Hepatocyte (in vitro differentiated cells): ENCODE measurements at regions not wholly inside any gene's neighbourhood (a gene's known extent, or its start where the extent isn't known, plus 50 kb on each side); places are given as distances from the start of the nearest gene placed in this dataset.

ENCODE experiments used
- DNase-seq: peaks from one replicate; pipeline ENCODE4 v3.0.0-alpha.2; 2016; ENCODE audit warnings: low spot score
- H2AFZ ChIP-seq: fragments of 200-600 bp; sonication (generic); 2 replicates; pipeline ENCODE4 v1.6.0; 2016; ENCODE audit warnings: antibody characterized with exemption, mild to moderate bottlenecking
- H3K27ac ChIP-seq: fragments of 200-600 bp; sonication (generic); 2 replicates; pipeline ENCODE4 v1.5.1; 2016; ENCODE audit warnings: mild to moderate bottlenecking
- H3K27me3 ChIP-seq: fragments of 200-600 bp; sonication (generic); 2 replicates; pipeline ENCODE4 v1.6.1; 2016
- H3K36me3 ChIP-seq: fragments of 200-600 bp; sonication (generic); replicated peaks from 2 replicates; pipeline ENCODE4 v1.5.1; 2016; ENCODE audit warnings: low read depth; ENCODE audit not compliant: insufficient read depth
- H3K4me1 ChIP-seq: fragments of 200-600 bp; sonication (generic); 2 replicates; pipeline ENCODE4 v1.5.1; 2016; ENCODE audit warnings: mild to moderate bottlenecking, moderate library complexity; ENCODE audit not compliant: insufficient read depth
- H3K4me2 ChIP-seq: fragments of 200-600 bp; sonication (generic); 2 replicates; pipeline ENCODE4 v1.6.0; 2016
- H3K4me3 ChIP-seq: fragments of 200-600 bp; sonication (generic); 2 replicates; pipeline ENCODE4 v1.5.1; 2016; ENCODE audit warnings: mild to moderate bottlenecking
- H3K79me2 ChIP-seq: fragments of 200-600 bp; sonication (generic); 2 replicates; pipeline ENCODE4 v1.6.0; 2017; ENCODE audit warnings: mild to moderate bottlenecking
- H3K9me2 ChIP-seq: fragments of 200-600 bp; sonication (generic); replicated peaks from 2 replicates; pipeline ENCODE4 v1.6.0; 2017; ENCODE audit warnings: mild to moderate bottlenecking; ENCODE audit not compliant: insufficient read depth
- H3K9me3 ChIP-seq: fragments of 200-600 bp; sonication (generic); 2 replicates; pipeline ENCODE4 v1.5.1; 2016; ENCODE audit warnings: low read depth, mild to moderate bottlenecking
- H4K20me1 ChIP-seq: fragments of 200-600 bp; sonication (generic); 2 replicates; pipeline ENCODE4 v1.6.0; 2016; ENCODE audit warnings: mild to moderate bottlenecking; ENCODE audit not compliant: insufficient read depth, poor library complexity, severe bottlenecking
- CTCF ChIP-seq: fragments of 200-600 bp; sonication (generic); IDR thresholded peaks from 2 replicates; pipeline ENCODE4 v1.5.1; 2016; ENCODE audit warnings: antibody characterized with exemption, mild to moderate bottlenecking; ENCODE audit not compliant: poor library complexity
- EZH2 ChIP-seq: fragments of 200-600 bp; sonication (generic); IDR thresholded peaks from 2 replicates; pipeline ENCODE4 v1.6.1; 2016; ENCODE audit warnings: antibody characterized with exemption, mild to moderate bottlenecking, borderline replicate concordance
- EZH2phosphoT487 ChIP-seq: fragments of 200-600 bp; sonication (generic); IDR thresholded peaks from one replicate; pipeline ENCODE4 v1.6.1; 2018; ENCODE audit warnings: antibody characterized with exemption, mild to moderate bottlenecking, low read depth, moderate library complexity; ENCODE audit not compliant: unreplicated experiment, severe bottlenecking
- WGBS: methylation state at CpG from one replicate; pipeline ENCODE4 v1.1.6; 2016; ENCODE audit warnings: low lambda C conversion rate; ENCODE audit errors: missing lambda C conversion rate; 5-methylcytosine and 5-hydroxymethylcytosine counted together

GRCh38 chr17:77543801-77544200 lies 403.0 kb downstream of the SEC14L1 start:
- H3K4me1 ChIP-seq, result peaks cover 13% of the 10 kb centered on the region
- H3K36me3 ChIP-seq, result no peaks in the 10 kb centered on the region
- H3K9me2 ChIP-seq, result no peaks in the 10 kb centered on the region
- no peak for DNase-seq
- H3K79me2 ChIP-seq, result no peaks in the 10 kb centered on the region
- no peak for TF ChIP-seq EZH2
- no peak for TF ChIP-seq EZH2phosphoT487
- TF ChIP-seq CTCF, result no peak
- H4K20me1 ChIP-seq, result no peaks in the 10 kb centered on the region
- WGBS, result 54% methylated on average over 15 of the region's 15 CpGs
- H3K9me3 ChIP-seq, result no peaks in the 10 kb centered on the region
- no peak overlapping the region for H3K27ac ChIP-seq
- H3K4me3 ChIP-seq, result no peak overlapping the region
- H2AFZ ChIP-seq, result no peak overlapping the region
- no peaks in the 10 kb centered on the region for H3K27me3 ChIP-seq
- H3K4me2 ChIP-seq, result no peak overlapping the region

- TF ChIP-seq EZH2 (no peak), EZH2phosphoT487 (no peak), CTCF (no peak)
- no peaks in the 10 kb centered on the region for H3K9me3 ChIP-seq
- DNase-seq, result no peak
- H3K4me2 ChIP-seq, result no peak overlapping the region
- H3K4me3 ChIP-seq, result no peak overlapping the region
- no peaks in the 10 kb centered on the region for H3K9me2 ChIP-seq
- H2AFZ ChIP-seq, result no peak overlapping the region
- H3K36me3 ChIP-seq, result no peaks in the 10 kb centered on the region
- WGBS, result 86% methylated on average over 13 of the region's 13 CpGs
- H3K4me1 ChIP-seq, result peaks cover 13% of the 10 kb centered on the region
- no peaks in the 10 kb centered on the region for H4K20me1 ChIP-seq
- H3K27me3 ChIP-seq, result no peaks in the 10 kb centered on the region
- H3K79me2 ChIP-seq, result no peaks in the 10 kb centered on the region
- H3K27ac ChIP-seq, result no peak overlapping the region
Measured at GRCh38 chr17:77544347-77545110, 403.8 kb downstream of the SEC14L1 start.

- TF ChIP-seq CTCF (no peak), EZH2phosphoT487 (no peak), EZH2 (no peak)
- no peaks in the 10 kb centered on the region for H4K20me1 ChIP-seq
- 22% methylated on average over 10 of the region's 13 CpGs for WGBS
- peak overlapping the region; percentile 66 for H3K4me2 ChIP-seq
- no peaks in the 10 kb centered on the region for H3K27me3 ChIP-seq
- H3K9me2 ChIP-seq, result no peaks in the 10 kb centered on the region
- peak; percentile 70 for DNase-seq
- H3K4me1 ChIP-seq, result peaks cover 13% of the 10 kb centered on the region
- peak overlapping the region; percentile 6 for H3K27ac ChIP-seq
- H3K79me2 ChIP-seq, result no peaks in the 10 kb centered on the region
- peak overlapping the region; percentile 10 for H2AFZ ChIP-seq
- no peaks in the 10 kb centered on the region for H3K9me3 ChIP-seq
- no peaks in the 10 kb centered on the region for H3K36me3 ChIP-seq
- H3K4me3 ChIP-seq, result no peak overlapping the region
Measured at GRCh38 chr17:77546772-77547241, 406.0 kb downstream of the SEC14L1 start.
